ENCODE measurements at regions not wholly inside any gene's neighbourhood (a gene's known extent, or its start where the extent isn't known, plus 50 kb on each side); places are given as distances from the start of the nearest gene placed in this dataset.

- no peak for TF ChIP-seq POLR2A (IDR thresholded peaks at IDR 0.05)
- no peak for TF ChIP-seq POLR2AphosphoS5 (IDR thresholded peaks at IDR 0.05)
- TF ChIP-seq EP300 (IDR thresholded peaks at IDR 0.05): no peak
- TF ChIP-seq CTCF (IDR thresholded peaks at IDR 0.05): no peak
- no peak for DNase-seq
- Histone ChIP-seq H3K27ac (no peak overlapping the region), H3K27me3 (no peaks in the 10 kb centered on the region), H3K36me3 (no peaks in the 10 kb centered on the region), H3K4me3 (no peak overlapping the region), H3K9me3 (peaks cover 0 to 17% (median 12%) of the 10 kb centered on the region in 4 donors), H3K4me1 (no peaks in the 10 kb centered on the region)
- 72 to 79% methylated on average over 2 of the region's 2 CpGs for WGBS, 2 donors
- ATAC-seq (ENCODE audit: low FRiP score in 2 of 2): no peak
Observed at GRCh38 chr1:104621221-104621620, 871.5 kb downstream of the AMY1C start.

GRCh38 chr1:104624538-104624937 lies 874.8 kb downstream of the AMY1C start:
- no peak overlapping the region for H3K4me3 ChIP-seq
- H3K9me3 ChIP-seq: no peaks in the 10 kb centered on the region
- WGBS, 2 donors: 75 to 78% methylated on average over 1 of the region's 1 CpG
- DNase-seq (no peak), ATAC-seq (ENCODE audit: low FRiP score in 2 of 2) (no peak)
- TF ChIP-seq POLR2A (IDR thresholded peaks at IDR 0.05) (no peak), EP300 (IDR thresholded peaks at IDR 0.05) (no peak), CTCF (IDR thresholded peaks at IDR 0.05) (no peak), POLR2AphosphoS5 (IDR thresholded peaks at IDR 0.05) (no peak)
- H3K27ac ChIP-seq: no peak overlapping the region
- H3K27me3 ChIP-seq: no peaks in the 10 kb centered on the region
- no peaks in the 10 kb centered on the region for H3K36me3 ChIP-seq
- no peaks in the 10 kb centered on the region for H3K4me1 ChIP-seq

- H3K27me3 ChIP-seq: no peaks in the 10 kb centered on the region
- 34 to 48% methylated on average over 1 of the region's 1 CpG for WGBS, 2 donors
- H3K4me3 ChIP-seq: no peak overlapping the region
- H3K36me3 ChIP-seq: no peaks in the 10 kb centered on the region
- H3K9me3 ChIP-seq: no peaks in the 10 kb centered on the region
- DNase-seq (no peak), ATAC-seq (ENCODE audit: low FRiP score in 2 of 2) (no peak)
- no peaks in the 10 kb centered on the region for H3K4me1 ChIP-seq
- no peak for TF ChIP-seq EP300 (IDR thresholded peaks at IDR 0.05)
- TF ChIP-seq POLR2AphosphoS5 (IDR thresholded peaks at IDR 0.05): no peak
- no peak for TF ChIP-seq POLR2A (IDR thresholded peaks at IDR 0.05)
- no peak for TF ChIP-seq CTCF (IDR thresholded peaks at IDR 0.05)
- no peak overlapping the region for H3K27ac ChIP-seq
Observed at GRCh38 chr1:104629589-104629988, 879.9 kb downstream of the AMY1C start.

DNA sequence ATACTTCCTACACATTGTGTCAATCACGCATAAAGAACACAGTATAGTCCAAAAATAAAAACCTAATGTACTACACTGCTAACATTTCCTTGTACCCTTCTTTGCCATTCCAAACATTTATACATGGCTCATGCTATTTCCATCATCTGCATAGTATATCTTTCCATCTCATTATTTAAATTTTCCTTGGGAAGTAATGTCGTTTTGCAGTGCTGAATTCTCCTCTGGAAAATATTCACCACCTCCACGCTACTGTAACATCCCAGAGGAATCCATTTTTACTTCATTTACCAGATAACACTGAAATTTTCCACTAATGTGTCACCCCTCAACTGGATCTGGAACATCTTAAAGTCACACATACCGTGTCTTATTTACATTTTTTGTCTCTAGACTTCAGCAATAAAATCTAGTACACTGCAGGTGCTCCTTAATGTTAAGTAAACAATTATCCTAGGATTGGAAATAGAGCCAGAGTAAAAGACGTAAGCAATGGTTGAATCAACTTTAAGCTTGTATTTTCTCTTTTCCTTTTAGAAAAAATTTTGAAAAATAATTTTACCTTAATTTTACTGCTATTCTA lies 881.0 kb downstream of the AMY1C start:
- ATAC-seq (ENCODE audit: low FRiP score in 2 of 2) (no peak), DNase-seq (no peak)
- Histone ChIP-seq H3K27me3 (no peaks in the 10 kb centered on the region), H3K27ac (no peak overlapping the region), H3K36me3 (no peaks in the 10 kb centered on the region), H3K9me3 (no peaks in the 10 kb centered on the region), H3K4me3 (no peak overlapping the region), H3K4me1 (no peaks in the 10 kb centered on the region)
- no peak for TF ChIP-seq POLR2A (IDR thresholded peaks at IDR 0.05)
- no peak for TF ChIP-seq EP300 (IDR thresholded peaks at IDR 0.05)
- no peak for TF ChIP-seq CTCF (IDR thresholded peaks at IDR 0.05)
- TF ChIP-seq POLR2AphosphoS5 (IDR thresholded peaks at IDR 0.05): no peak
- WGBS, 2 donors: 60 to 64% methylated on average over 5 of the region's 5 CpGs

DNA sequence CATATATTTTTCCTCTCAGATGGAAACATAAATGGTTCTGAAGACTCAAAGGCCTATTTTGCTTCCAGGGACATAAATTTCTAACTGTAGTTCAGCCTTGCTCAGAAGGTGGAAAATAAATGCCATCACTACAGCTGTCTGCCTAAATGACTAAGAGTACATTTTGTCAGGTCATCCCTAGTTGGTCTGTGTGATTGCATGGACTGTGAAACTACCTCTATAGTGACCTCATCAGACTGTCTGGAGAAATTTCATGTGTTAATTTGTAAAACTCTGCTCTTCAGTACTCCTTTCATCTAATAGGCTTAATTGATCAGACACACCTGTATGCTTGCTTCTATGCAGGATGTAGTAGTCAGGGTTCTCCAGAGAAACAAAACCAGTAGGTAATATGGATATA lies 886.9 kb downstream of the AMY1C start:
- TF ChIP-seq POLR2A (IDR thresholded peaks at IDR 0.05) (no peak), CTCF (IDR thresholded peaks at IDR 0.05) (no peak), POLR2AphosphoS5 (IDR thresholded peaks at IDR 0.05) (no peak), EP300 (IDR thresholded peaks at IDR 0.05) (no peak)
- Histone ChIP-seq H3K27me3 (no peaks in the 10 kb centered on the region), H3K36me3 (no peaks in the 10 kb centered on the region), H3K9me3 (no peaks in the 10 kb centered on the region), H3K4me3 (no peak overlapping the region), H3K27ac (no peak overlapping the region), H3K4me1 (no peaks in the 10 kb centered on the region)
- DNase-seq (no peak), ATAC-seq (ENCODE audit: low FRiP score in 2 of 2) (no peak)
